ENCODE measurements at regions not wholly inside any gene's neighbourhood (a gene's known extent, or its start where the extent isn't known, plus 50 kb on each side); places are given as distances from the start of the nearest gene placed in this dataset.

GRCh38 chr7:33852838-33853237 is 52.5 kb upstream of the BMPER start:
- H3K27ac ChIP-seq (ENCODE audit: low read depth, low read length): no peak overlapping the region
- no peaks in the 10 kb centered on the region for H3K4me1 ChIP-seq (ENCODE audit: control insufficient read depth, insufficient read depth, low read length)
- H3K4me3 ChIP-seq (ENCODE audit: low read depth, low read length): no peak overlapping the region
- no peaks in the 10 kb centered on the region for H3K27me3 ChIP-seq (ENCODE audit: control insufficient read depth, insufficient read depth, low read length)
- H3K9ac ChIP-seq (ENCODE audit: low read depth, low read length): no peak overlapping the region
- H3K9me3 ChIP-seq (ENCODE audit: control insufficient read depth, insufficient read depth, low read length): no peaks in the 10 kb centered on the region
- H3K36me3 ChIP-seq (ENCODE audit: control insufficient read depth, insufficient read depth, low read length): no peaks in the 10 kb centered on the region

GRCh38 chr7:33853361-33854062 is 51.8 kb upstream of the BMPER start:
- no peaks in the 10 kb centered on the region for H3K36me3 ChIP-seq (ENCODE audit: control insufficient read depth, insufficient read depth, low read length)

GRCh38 chr7:33854178-33854577 is 51.2 kb upstream of the BMPER start:
- Histone ChIP-seq H3K4me3 (ENCODE audit: low read depth, low read length) (no peak overlapping the region), H3K27ac (ENCODE audit: low read depth, low read length) (no peak overlapping the region), H3K4me1 (ENCODE audit: control insufficient read depth, insufficient read depth, low read length) (no peaks in the 10 kb centered on the region), H3K27me3 (ENCODE audit: control insufficient read depth, insufficient read depth, low read length) (no peaks in the 10 kb centered on the region), H3K9ac (ENCODE audit: low read depth, low read length) (no peak overlapping the region), H3K9me3 (ENCODE audit: control insufficient read depth, insufficient read depth, low read length) (no peaks in the 10 kb centered on the region), H3K36me3 (ENCODE audit: control insufficient read depth, insufficient read depth, low read length) (no peaks in the 10 kb centered on the region)

More at GRCh38 chr7:33853361-33854062, 51.8 kb upstream of the BMPER start:
- Histone ChIP-seq H3K4me3 (ENCODE audit: low read depth, low read length) (no peak overlapping the region), H3K9me3 (ENCODE audit: control insufficient read depth, insufficient read depth, low read length) (no peaks in the 10 kb centered on the region), H3K9ac (ENCODE audit: low read depth, low read length) (no peak overlapping the region), H3K27me3 (ENCODE audit: control insufficient read depth, insufficient read depth, low read length) (no peaks in the 10 kb centered on the region), H3K27ac (ENCODE audit: low read depth, low read length) (no peak overlapping the region), H3K4me1 (ENCODE audit: control insufficient read depth, insufficient read depth, low read length) (no peaks in the 10 kb centered on the region)

- no peaks in the 10 kb centered on the region for H3K9me3 ChIP-seq (ENCODE audit: control insufficient read depth, insufficient read depth, low read length)
- H3K9ac ChIP-seq (ENCODE audit: low read depth, low read length): no peak overlapping the region
- H3K36me3 ChIP-seq (ENCODE audit: control insufficient read depth, insufficient read depth, low read length): no peaks in the 10 kb centered on the region
- no peak overlapping the region for H3K27ac ChIP-seq (ENCODE audit: low read depth, low read length)
- H3K4me1 ChIP-seq (ENCODE audit: control insufficient read depth, insufficient read depth, low read length): no peaks in the 10 kb centered on the region
- no peaks in the 10 kb centered on the region for H3K27me3 ChIP-seq (ENCODE audit: control insufficient read depth, insufficient read depth, low read length)
- no peak overlapping the region for H3K4me3 ChIP-seq (ENCODE audit: low read depth, low read length)
Measured at GRCh38 chr7:33854801-33855350, 50.5 kb upstream of the BMPER start.

Measured in HUES48 (cell line).